ENCODE measurements at regions not wholly inside any gene's neighbourhood (a gene's known extent, or its start where the extent isn't known, plus 50 kb on each side); places are given as distances from the start of the nearest gene placed in this dataset.

DNA sequence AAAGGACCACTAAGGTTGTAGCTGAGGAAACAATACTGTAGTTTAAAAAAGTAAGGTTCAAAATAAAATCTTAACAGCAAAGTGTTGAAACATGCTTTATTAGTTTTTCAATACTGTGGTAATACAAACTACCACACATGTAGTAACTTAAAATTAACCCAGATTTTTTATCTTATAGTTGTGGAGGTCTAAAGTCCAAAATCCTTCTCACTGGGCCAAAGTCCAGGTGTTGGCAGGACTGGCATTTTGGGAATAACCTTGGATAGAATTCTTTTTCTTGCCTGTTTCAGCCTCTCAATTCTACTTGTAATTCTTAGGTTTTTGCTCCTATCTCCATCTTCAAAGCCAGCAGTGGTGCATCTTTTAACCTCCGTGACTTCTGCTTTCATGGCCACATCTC is 942.0 kb downstream of the TSN start (continued):
- TF ChIP-seq KHSRP (IDR thresholded peaks at IDR 0.05) (no peak), PTTG1 (tag; IDR thresholded peaks at IDR 0.05; ENCODE audit: low read depth) (no peak), ZZZ3 (IDR thresholded peaks at IDR 0.05) (no peak), HNRNPL (IDR thresholded peaks at IDR 0.05; ENCODE audit: low read depth, low read length) (no peak)
- TF ChIP-seq, protein P1, sequence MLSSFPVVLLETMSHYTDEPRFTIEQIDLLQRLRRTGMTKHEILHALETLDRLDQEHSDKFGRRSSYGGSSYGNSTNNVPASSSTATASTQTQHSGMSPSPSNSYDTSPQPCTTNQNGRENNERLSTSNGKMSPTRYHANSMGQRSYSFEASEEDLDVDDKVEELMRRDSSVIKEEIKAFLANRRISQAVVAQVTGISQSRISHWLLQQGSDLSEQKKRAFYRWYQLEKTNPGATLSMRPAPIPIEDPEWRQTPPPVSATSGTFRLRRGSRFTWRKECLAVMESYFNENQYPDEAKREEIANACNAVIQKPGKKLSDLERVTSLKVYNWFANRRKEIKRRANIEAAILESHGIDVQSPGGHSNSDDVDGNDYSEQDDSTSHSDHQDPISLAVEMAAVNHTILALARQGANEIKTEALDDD (IDR thresholded peaks at IDR 0.05) = no peak

DNA sequence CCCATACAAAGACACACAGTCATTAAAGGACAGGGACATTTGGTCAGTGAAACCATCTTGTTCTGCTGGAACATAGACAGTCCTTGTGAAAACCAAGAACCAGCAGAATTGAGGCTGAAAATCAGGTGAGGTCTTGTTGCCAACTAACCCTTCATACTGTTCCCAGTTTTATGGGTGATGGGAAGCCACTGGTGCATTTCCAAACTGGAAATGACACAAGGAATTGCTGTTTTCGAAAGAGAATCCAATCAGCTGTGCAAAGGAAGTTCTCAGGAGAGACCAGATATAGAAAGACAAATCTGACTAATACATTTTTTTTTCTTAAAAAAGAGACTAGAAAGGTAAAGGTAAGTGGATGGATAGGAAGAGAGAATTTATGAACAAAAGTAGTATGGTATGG is 948.2 kb downstream of the TSN start:
- in situ Hi-C loops (cut with MboI) = no loop called here
- Histone ChIP-seq H3K27ac (ENCODE audit: extremely low read depth, low read depth, low read length) (no peak overlapping the region), H3K27me3 (ENCODE audit: control insufficient read depth in 2 of 2, insufficient read depth in 2 of 2, low read length in 2 of 2) (no peaks in the 10 kb centered on the region), H3K4me2 (ENCODE audit: insufficient read depth, low read length) (no peak overlapping the region), H3K9ac (ENCODE audit: insufficient read depth in 1 of 2, low read depth in 2 of 2, low read length in 2 of 2) (no peak overlapping the region), H3K79me2 (ENCODE audit: control insufficient read depth, insufficient read depth, low read length) (no peaks in the 10 kb centered on the region), H4K20me1 (replicated peaks; ENCODE audit: control insufficient read depth, insufficient read depth, low read length) (no peaks in the 10 kb centered on the region), H3K4me3 (no peak overlapping the region), H3K36me3 (ENCODE audit: control insufficient read depth, insufficient read depth, low read length) (no peaks in the 10 kb centered on the region), H2AFZ (ENCODE audit: low read depth, low read length) (no peak overlapping the region), H3K9me1 (ENCODE audit: control insufficient read depth, insufficient read depth, low read length) (no peaks in the 10 kb centered on the region), H3K9me3 (replicated peaks; ENCODE audit: control insufficient read depth, insufficient read depth, low read depth, low read length) (no peaks in the 10 kb centered on the region), H3K4me1 (replicated peaks in 1 of 2; ENCODE audit: control insufficient read depth in 2 of 2, insufficient read depth in 2 of 2, low read length in 2 of 2) (no peaks in the 10 kb centered on the region)
- BruUV-seq (replicated peaks) = no TSS peak
- DNase-seq (ENCODE audit: extremely low read depth in 1 of 4, low spot score in 3 of 4) = no peak
- no peak for FAIRE-seq
- CTCF ChIA-PET (ENCODE audit: low intra/inter-chr PET ratio) = no interaction called here
- WGBS (ENCODE audit: insufficient coverage, low coverage, missing lambda C conversion rate) = 0% methylated on average over 1 of the region's 1 CpG
- POLR2A ChIA-PET = no interaction called here
- ATAC-seq = no peak
- intact Hi-C loops (cut with micrococcal nuclease) = no loop called here
- TF ChIP-seq ZNF347 (CRISPR knock-in tag; IDR thresholded peaks at IDR 0.05; ENCODE audit: low read depth) (no peak), CBX5 (IDR thresholded peaks at IDR 0.05; ENCODE audit: borderline replicate concordance, low read depth) (no peak), GTF2F1 (IDR thresholded peaks at IDR 0.05; ENCODE audit: low read depth, low read length) (no peak), ZNF274 (IDR thresholded peaks at IDR 0.05; ENCODE audit: borderline replicate concordance, low read depth, low read length) (no peak), RFX7 (CRISPR knock-in tag; IDR thresholded peaks at IDR 0.05) (no peak), NFE2 (IDR thresholded peaks at IDR 0.05; ENCODE audit: low read depth) (no peak), ARNT (IDR thresholded peaks at IDR 0.05) (no peak), EGR1 (conservative IDR thresholded peaks at IDR 0.05) (no peak), SP1 (CRISPR knock-in tag; IDR thresholded peaks at IDR 0.05) (no peak), COPS2 (conservative IDR thresholded peaks at IDR 0.05) (no peak), SETDB1 (IDR thresholded peaks at IDR 0.05; ENCODE audit: low read length) (no peak), TAF1 (IDR thresholded peaks at IDR 0.05; ENCODE audit: control insufficient read depth, extremely low read depth, insufficient read depth, low read length, severe bottlenecking) (no peak)
- TF ChIP-seq, protein P2, sequence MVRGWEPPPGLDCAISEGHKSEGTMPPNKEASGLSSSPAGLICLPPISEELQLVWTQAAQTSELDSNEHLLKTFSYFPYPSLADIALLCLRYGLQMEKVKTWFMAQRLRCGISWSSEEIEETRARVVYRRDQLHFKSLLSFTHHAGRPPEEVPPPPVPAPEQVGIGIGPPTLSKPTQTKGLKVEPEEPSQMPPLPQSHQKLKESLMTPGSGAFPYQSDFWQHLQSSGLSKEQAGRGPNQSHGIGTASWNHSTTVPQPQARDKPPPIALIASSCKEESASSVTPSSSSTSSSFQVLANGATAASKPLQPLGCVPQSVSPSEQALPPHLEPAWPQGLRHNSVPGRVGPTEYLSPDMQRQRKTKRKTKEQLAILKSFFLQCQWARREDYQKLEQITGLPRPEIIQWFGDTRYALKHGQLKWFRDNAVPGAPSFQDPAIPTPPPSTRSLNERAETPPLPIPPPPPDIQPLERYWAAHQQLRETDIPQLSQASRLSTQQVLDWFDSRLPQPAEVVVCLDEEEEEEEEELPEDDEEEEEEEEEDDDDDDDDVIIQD (CRISPR knock-in tag; IDR thresholded peaks at IDR 0.05) = no peak
- TF ChIP-seq, protein P3, sequence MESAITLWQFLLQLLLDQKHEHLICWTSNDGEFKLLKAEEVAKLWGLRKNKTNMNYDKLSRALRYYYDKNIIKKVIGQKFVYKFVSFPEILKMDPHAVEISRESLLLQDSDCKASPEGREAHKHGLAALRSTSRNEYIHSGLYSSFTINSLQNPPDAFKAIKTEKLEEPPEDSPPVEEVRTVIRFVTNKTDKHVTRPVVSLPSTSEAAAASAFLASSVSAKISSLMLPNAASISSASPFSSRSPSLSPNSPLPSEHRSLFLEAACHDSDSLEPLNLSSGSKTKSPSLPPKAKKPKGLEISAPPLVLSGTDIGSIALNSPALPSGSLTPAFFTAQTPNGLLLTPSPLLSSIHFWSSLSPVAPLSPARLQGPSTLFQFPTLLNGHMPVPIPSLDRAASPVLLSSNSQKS (CRISPR knock-in tag; IDR thresholded peaks at IDR 0.05) = no peak
- TF ChIP-seq, protein P4, sequence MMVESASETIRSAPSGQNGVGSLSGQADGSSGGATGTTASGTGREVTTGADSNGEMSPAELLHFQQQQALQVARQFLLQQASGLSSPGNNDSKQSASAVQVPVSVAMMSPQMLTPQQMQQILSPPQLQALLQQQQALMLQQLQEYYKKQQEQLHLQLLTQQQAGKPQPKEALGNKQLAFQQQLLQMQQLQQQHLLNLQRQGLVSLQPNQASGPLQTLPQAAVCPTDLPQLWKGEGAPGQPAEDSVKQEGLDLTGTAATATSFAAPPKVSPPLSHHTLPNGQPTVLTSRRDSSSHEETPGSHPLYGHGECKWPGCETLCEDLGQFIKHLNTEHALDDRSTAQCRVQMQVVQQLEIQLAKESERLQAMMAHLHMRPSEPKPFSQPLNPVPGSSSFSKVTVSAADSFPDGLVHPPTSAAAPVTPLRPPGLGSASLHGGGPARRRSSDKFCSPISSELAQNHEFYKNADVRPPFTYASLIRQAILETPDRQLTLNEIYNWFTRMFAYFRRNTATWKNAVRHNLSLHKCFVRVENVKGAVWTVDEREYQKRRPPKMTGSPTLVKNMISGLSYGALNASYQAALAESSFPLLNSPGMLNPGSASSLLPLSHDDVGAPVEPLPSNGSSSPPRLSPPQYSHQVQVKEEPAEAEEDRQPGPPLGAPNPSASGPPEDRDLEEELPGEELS (CRISPR knock-in tag; IDR thresholded peaks at IDR 0.05; ENCODE audit: borderline replicate concordance) = no peak
